Peyer's patch (tissue), 4 donors: ENCODE measurements at regions not wholly inside any gene's neighbourhood (a gene's known extent, or its start where the extent isn't known, plus 50 kb on each side); places are given as distances from the start of the nearest gene placed in this dataset.

Experiments used
- POLR2A ChIP-seq, 2 donors: fragments of 450-650 bp; IDR thresholded peaks; one replicate each; pipeline ENCODE4 v1.5.1; 2017; ENCODE audit warnings: antibody characterized with exemption in 2 of 2, mild to moderate bottlenecking in 2 of 2, moderate library complexity in 2 of 2
- TF ChIP-seq, protein P1 (sequence below), 6 experiments: fragments of 450-650 bp in 4 of 6; fragments of 200-600 bp in 2 of 6; sonication (generic) in 1 of 6; IDR thresholded peaks; one replicate each; pipeline ENCODE4 v1.5.1; 2017 to 2019; ENCODE audit warnings: antibody characterized with exemption in 6 of 6, mild to moderate bottlenecking in 3 of 6, moderate library complexity in 1 of 6

DNA sequence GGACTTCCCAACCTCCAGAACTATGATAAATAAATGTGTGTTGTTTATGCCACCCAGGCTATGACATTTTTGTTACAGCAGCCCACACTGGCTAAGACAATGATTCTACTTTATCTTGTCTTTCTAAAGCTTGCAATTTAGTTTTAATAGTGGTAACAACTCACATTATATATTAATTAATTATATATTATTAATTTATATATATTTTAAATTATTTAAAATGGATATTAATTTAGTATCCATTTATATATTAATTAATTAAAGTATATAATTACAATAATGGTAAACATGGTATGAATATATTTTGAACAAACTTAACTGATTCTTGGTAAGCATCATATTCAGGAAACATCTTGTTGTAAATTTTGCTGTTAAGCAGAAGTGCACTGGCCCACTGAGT, 863.9 kb downstream of the MCTP2 start:
- TF ChIP-seq, protein P1, sequence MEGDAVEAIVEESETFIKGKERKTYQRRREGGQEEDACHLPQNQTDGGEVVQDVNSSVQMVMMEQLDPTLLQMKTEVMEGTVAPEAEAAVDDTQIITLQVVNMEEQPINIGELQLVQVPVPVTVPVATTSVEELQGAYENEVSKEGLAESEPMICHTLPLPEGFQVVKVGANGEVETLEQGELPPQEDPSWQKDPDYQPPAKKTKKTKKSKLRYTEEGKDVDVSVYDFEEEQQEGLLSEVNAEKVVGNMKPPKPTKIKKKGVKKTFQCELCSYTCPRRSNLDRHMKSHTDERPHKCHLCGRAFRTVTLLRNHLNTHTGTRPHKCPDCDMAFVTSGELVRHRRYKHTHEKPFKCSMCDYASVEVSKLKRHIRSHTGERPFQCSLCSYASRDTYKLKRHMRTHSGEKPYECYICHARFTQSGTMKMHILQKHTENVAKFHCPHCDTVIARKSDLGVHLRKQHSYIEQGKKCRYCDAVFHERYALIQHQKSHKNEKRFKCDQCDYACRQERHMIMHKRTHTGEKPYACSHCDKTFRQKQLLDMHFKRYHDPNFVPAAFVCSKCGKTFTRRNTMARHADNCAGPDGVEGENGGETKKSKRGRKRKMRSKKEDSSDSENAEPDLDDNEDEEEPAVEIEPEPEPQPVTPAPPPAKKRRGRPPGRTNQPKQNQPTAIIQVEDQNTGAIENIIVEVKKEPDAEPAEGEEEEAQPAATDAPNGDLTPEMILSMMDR (IDR thresholded peaks at IDR 0.05): no peak
- TF ChIP-seq POLR2A (IDR thresholded peaks at IDR 0.05): no peak
